Activated naive CD8-positive, alpha-beta T cell (primary cell): ENCODE measurements at regions not wholly inside any gene's neighbourhood (a gene's known extent, or its start where the extent isn't known, plus 50 kb on each side); places are given as distances from the start of the nearest gene placed in this dataset.

ENCODE experiments used
- H3K27ac Mint-ChIP-seq: one replicate; pipeline ENCODE4 v1.8.0; 2021; ENCODE audit warnings: mixed read lengths
- H3K27me3 Mint-ChIP-seq: one replicate; pipeline ENCODE4 v1.8.0; 2021; ENCODE audit warnings: mixed read lengths
- H3K36me3 Mint-ChIP-seq: one replicate; pipeline ENCODE4 v1.8.0; 2021; ENCODE audit warnings: mixed read lengths
- H3K4me1 Mint-ChIP-seq: one replicate; pipeline ENCODE4 v1.8.0; 2021; ENCODE audit warnings: low read depth, mixed read lengths
- H3K4me3 Mint-ChIP-seq: one replicate; pipeline ENCODE4 v1.8.0; 2021; ENCODE audit warnings: mild to moderate bottlenecking, mixed read lengths
- H3K9me3 Mint-ChIP-seq: one replicate; pipeline ENCODE4 v1.8.0; 2021; ENCODE audit warnings: low read depth, mixed read lengths

- Mint-ChIP-seq H3K27me3 (no peaks in the 10 kb centered on the region), H3K27ac (no peak overlapping the region), H3K4me3 (no peak overlapping the region), H3K36me3 (no peaks in the 10 kb centered on the region), H3K9me3 (no peaks in the 10 kb centered on the region), H3K4me1 (no peaks in the 10 kb centered on the region)
Measured at GRCh38 chr18:78583739-78584458, 395.7 kb upstream of the SALL3 start.

GRCh38 chr18:78584459-78585022, 395.1 kb upstream of the SALL3 start:
- Mint-ChIP-seq H3K4me3 (no peak overlapping the region), H3K9me3 (no peaks in the 10 kb centered on the region), H3K27ac (no peak overlapping the region), H3K4me1 (no peaks in the 10 kb centered on the region), H3K27me3 (no peaks in the 10 kb centered on the region), H3K36me3 (no peaks in the 10 kb centered on the region)

- H3K27me3 Mint-ChIP-seq: no peaks in the 10 kb centered on the region
- H3K4me1 Mint-ChIP-seq: no peaks in the 10 kb centered on the region
- H3K9me3 Mint-ChIP-seq: peaks cover 4% of the 10 kb centered on the region
- no peak overlapping the region for H3K4me3 Mint-ChIP-seq
- no peaks in the 10 kb centered on the region for H3K36me3 Mint-ChIP-seq
- no peak overlapping the region for H3K27ac Mint-ChIP-seq
Measured at GRCh38 chr18:78586586-78586985, 393.0 kb upstream of the SALL3 start.

GRCh38 chr18:78587096-78587495, 392.5 kb upstream of the SALL3 start:
- no peak overlapping the region for H3K4me3 Mint-ChIP-seq
- H3K27me3 Mint-ChIP-seq: no peaks in the 10 kb centered on the region
- H3K4me1 Mint-ChIP-seq: no peaks in the 10 kb centered on the region
- no peaks in the 10 kb centered on the region for H3K36me3 Mint-ChIP-seq
- no peak overlapping the region for H3K27ac Mint-ChIP-seq
- peaks cover 7% of the 10 kb centered on the region for H3K9me3 Mint-ChIP-seq

GRCh38 chr18:78587626-78588600, 391.7 kb upstream of the SALL3 start:
- no peaks in the 10 kb centered on the region for H3K4me1 Mint-ChIP-seq
- H3K9me3 Mint-ChIP-seq: peaks cover 8% of the 10 kb centered on the region

GRCh38 chr18:78589916-78590437, 389.6 kb upstream of the SALL3 start:
- Mint-ChIP-seq H3K27me3 (no peaks in the 10 kb centered on the region), H3K4me1 (no peaks in the 10 kb centered on the region), H3K4me3 (no peak overlapping the region), H3K36me3 (no peaks in the 10 kb centered on the region), H3K27ac (no peak overlapping the region), H3K9me3 (peaks cover 8% of the 10 kb centered on the region)

More at GRCh38 chr18:78587626-78588600, 391.7 kb upstream of the SALL3 start:
- H3K27me3 Mint-ChIP-seq: no peaks in the 10 kb centered on the region
- no peak overlapping the region for H3K27ac Mint-ChIP-seq
- H3K36me3 Mint-ChIP-seq: no peaks in the 10 kb centered on the region
- H3K4me3 Mint-ChIP-seq: no peak overlapping the region

- Mint-ChIP-seq H3K4me3 (no peak overlapping the region), H3K9me3 (peaks cover 8% of the 10 kb centered on the region)
Measured at GRCh38 chr18:78595453-78595852, 384.2 kb upstream of the SALL3 start.

GRCh38 chr18:78595924-78596573, 383.6 kb upstream of the SALL3 start:
- Mint-ChIP-seq H3K36me3 (no peaks in the 10 kb centered on the region), H3K27me3 (no peaks in the 10 kb centered on the region), H3K9me3 (peaks cover 5% of the 10 kb centered on the region), H3K4me1 (no peaks in the 10 kb centered on the region), H3K27ac (no peak overlapping the region), H3K4me3 (no peak overlapping the region)

More at GRCh38 chr18:78595453-78595852, 384.2 kb upstream of the SALL3 start:
- H3K27ac Mint-ChIP-seq: no peak overlapping the region
- no peaks in the 10 kb centered on the region for H3K36me3 Mint-ChIP-seq
- H3K27me3 Mint-ChIP-seq: no peaks in the 10 kb centered on the region
- H3K4me1 Mint-ChIP-seq: no peaks in the 10 kb centered on the region

- H3K27me3 Mint-ChIP-seq: no peaks in the 10 kb centered on the region
- no peaks in the 10 kb centered on the region for H3K36me3 Mint-ChIP-seq
- H3K4me1 Mint-ChIP-seq: no peaks in the 10 kb centered on the region
Measured at GRCh38 chr18:78596794-78597345, 382.7 kb upstream of the SALL3 start.

GRCh38 chr18:78601349-78601748, 378.3 kb upstream of the SALL3 start:
- Mint-ChIP-seq H3K4me3 (no peak overlapping the region), H3K4me1 (no peaks in the 10 kb centered on the region), H3K36me3 (no peaks in the 10 kb centered on the region), H3K9me3 (no peaks in the 10 kb centered on the region), H3K27ac (no peak overlapping the region), H3K27me3 (no peaks in the 10 kb centered on the region)

More at GRCh38 chr18:78596794-78597345, 382.7 kb upstream of the SALL3 start:
- no peak overlapping the region for H3K27ac Mint-ChIP-seq
- H3K4me3 Mint-ChIP-seq: no peak overlapping the region
- peaks cover 3% of the 10 kb centered on the region for H3K9me3 Mint-ChIP-seq

- Mint-ChIP-seq H3K36me3 (no peaks in the 10 kb centered on the region), H3K4me1 (no peaks in the 10 kb centered on the region), H3K4me3 (no peak overlapping the region), H3K9me3 (no peaks in the 10 kb centered on the region), H3K27me3 (no peaks in the 10 kb centered on the region), H3K27ac (no peak overlapping the region)
Measured at GRCh38 chr18:78601923-78602322, 377.7 kb upstream of the SALL3 start.

- Mint-ChIP-seq H3K4me3 (no peak overlapping the region), H3K36me3 (no peaks in the 10 kb centered on the region), H3K4me1 (no peaks in the 10 kb centered on the region), H3K9me3 (no peaks in the 10 kb centered on the region), H3K27me3 (no peaks in the 10 kb centered on the region), H3K27ac (no peak overlapping the region)
Measured at GRCh38 chr18:78602430-78602829, 377.2 kb upstream of the SALL3 start.

- Mint-ChIP-seq H3K4me3 (no peak overlapping the region), H3K27ac (no peak overlapping the region), H3K9me3 (no peaks in the 10 kb centered on the region), H3K4me1 (no peaks in the 10 kb centered on the region), H3K36me3 (no peaks in the 10 kb centered on the region), H3K27me3 (no peaks in the 10 kb centered on the region)
Measured at GRCh38 chr18:78603102-78603983, 376.3 kb upstream of the SALL3 start.
